SK-N-SH (cell line): ENCODE measurements at regions not wholly inside any gene's neighbourhood (a gene's known extent, or its start where the extent isn't known, plus 50 kb on each side); places are given as distances from the start of the nearest gene placed in this dataset.

ENCODE experiments used
- CTCF ChIA-PET: fragments of 300-600, 350-600 bp; formaldehyde crosslinking; extraction: SDS; loops from one replicate; lab custom pipeline; 2021; lab: Yijun Ruan, JAX
- POLR2A ChIA-PET: fragments of 350-600 bp; sonication (Branson Sonifier 250); formaldehyde crosslinking; extraction: SDS; loops from one replicate; lab custom pipeline; 2020; ENCODE audit warnings: antibody characterized with exemption, inconsistent platforms; lab: Yijun Ruan, JAX
- DNase-seq: peaks from one replicate; pipeline ENCODE4 v3.0.0; 2012
- H2AFZ ChIP-seq: fragments of 200-600 bp; sonication (generic); 2 replicates; pipeline ENCODE4 v1.8.1; 2016; ENCODE audit warnings: antibody characterized with exemption, mild to moderate bottlenecking, low read depth
- H3F3A ChIP-seq: fragments of 200-600 bp; sonication (generic); replicated peaks from 2 replicates; pipeline ENCODE3; 2016; ENCODE audit warnings: antibody characterized with exemption, mild to moderate bottlenecking; ENCODE audit not compliant: insufficient read depth
- H3K27ac ChIP-seq, 2 experiments: fragments of 200-500 bp in 1 of 2; fragments of 200-600 bp in 1 of 2; sonication (Bioruptor generic) in 1 of 2; sonication (generic), shearing (Covaris generic) in 1 of 2; 2 replicates each; pipeline versions ENCODE4 v1.5.1 to v1.6.1; 2014 to 2016; ENCODE audit warnings: low read depth in 2 of 2, inconsistent platforms in 1 of 2, low read length in 1 of 2, mild to moderate bottlenecking in 1 of 2, mixed read lengths in 1 of 2
- H3K27me3 ChIP-seq: fragments of 200-600 bp; sonication (generic), shearing (Covaris generic); 2 replicates; pipeline ENCODE4 v1.6.1; 2016; ENCODE audit warnings: mixed run types; ENCODE audit not compliant: insufficient read depth
- H3K36me3 ChIP-seq, 2 experiments: fragments of 200-500 bp in 1 of 2; fragments of 200-600 bp in 1 of 2; sonication (Bioruptor generic) in 1 of 2; sonication (generic) in 1 of 2; replicated peaks in 1 of 2; 2 replicates each; pipeline versions ENCODE3 to v1.5.1; 2014 to 2016; ENCODE audit warnings: low read length in 1 of 2, mild to moderate bottlenecking in 1 of 2; ENCODE audit not compliant: insufficient read depth in 2 of 2, control insufficient read depth in 1 of 2
- H3K4me1 ChIP-seq, 2 experiments: fragments of 200-500 bp in 1 of 2; fragments of 200-600 bp in 1 of 2; sonication (Bioruptor generic) in 1 of 2; sonication (generic), shearing (Covaris generic) in 1 of 2; 2 replicates each; pipeline versions ENCODE4 v1.5.1 to v1.6.1; 2014 to 2016; ENCODE audit warnings: low read depth in 1 of 2, low read length in 1 of 2, mixed run types in 1 of 2; ENCODE audit not compliant: insufficient read depth in 2 of 2, control insufficient read depth in 1 of 2
- H3K4me2 ChIP-seq: fragments of 200-600 bp; sonication (generic), shearing (Covaris generic); 2 replicates; pipeline ENCODE4 v1.6.1; 2017; ENCODE audit warnings: mixed run types
- H3K4me3 ChIP-seq, 2 experiments: fragments of 200-500 bp in 1 of 2; fragments of 200-600 bp in 1 of 2; sonication (Bioruptor generic) in 1 of 2; sonication (generic), shearing (Covaris generic) in 1 of 2; 2 replicates each; pipeline versions ENCODE4 v1.5.1 to v1.8.1; 2014 to 2016; ENCODE audit warnings: low read depth in 2 of 2, inconsistent platforms in 1 of 2, low read length in 1 of 2, mild to moderate bottlenecking in 1 of 2, mixed read lengths in 1 of 2, moderate library complexity in 1 of 2
- H3K79me2 ChIP-seq: fragments of 200-600 bp; sonication (generic); 2 replicates; pipeline ENCODE4 v1.8.1; 2017; ENCODE audit warnings: mild to moderate bottlenecking; ENCODE audit not compliant: insufficient read depth
- H3K9ac ChIP-seq: fragments of 200-600 bp; sonication (generic); 2 replicates; pipeline ENCODE4 v1.6.1; 2017; ENCODE audit warnings: mixed run types
- H3K9me2 ChIP-seq: fragments of 200-600 bp; sonication (generic); 2 replicates; pipeline ENCODE4 v1.6.1; 2017; ENCODE audit warnings: mixed run types
- H3K9me3 ChIP-seq: fragments of 200-600 bp; sonication (generic); 2 replicates; pipeline ENCODE4 v1.6.1; 2017; ENCODE audit warnings: mixed run types, mild to moderate bottlenecking, moderate library complexity
- H4K20me1 ChIP-seq: fragments of 200-600 bp; sonication (generic); 2 replicates; pipeline ENCODE4 v1.6.1; 2017; ENCODE audit warnings: mild to moderate bottlenecking, mixed run types; ENCODE audit not compliant: insufficient read depth
- ELF1 ChIP-seq: IDR thresholded peaks from 2 replicates; pipeline ENCODE4 v1.4.0; 2012
- EZH2phosphoT487 ChIP-seq: fragments of 200-600 bp; sonication (generic); IDR thresholded peaks from 2 replicates; pipeline ENCODE4 v1.6.1; 2017; ENCODE audit warnings: low read depth, mixed run types, mild to moderate bottlenecking, antibody characterized with exemption, moderate library complexity, borderline replicate concordance
- FOSL2 ChIP-seq: IDR thresholded peaks from 2 replicates; pipeline ENCODE4 v1.4.0; 2012; ENCODE audit warnings: low read depth, mild to moderate bottlenecking, moderate library complexity, borderline replicate concordance
- FOXJ3 ChIP-seq: sonication (generic); formaldehyde crosslinking; IDR thresholded peaks from 2 replicates; pipeline ENCODE4 v1.5.1; 2020; ENCODE audit warnings: mild to moderate bottlenecking, missing genetic modification reagents
- GABPA ChIP-seq: IDR thresholded peaks from 2 replicates; pipeline ENCODE4 v1.4.0; 2012; ENCODE audit warnings: low read depth, mild to moderate bottlenecking
- MXI1 ChIP-seq: IDR thresholded peaks from 2 replicates; pipeline ENCODE4 v1.6.1; 2012; ENCODE audit warnings: mild to moderate bottlenecking, low read depth, low read length, improper control_type of control experiment
- NRF1 ChIP-seq: IDR thresholded peaks from 2 replicates; pipeline ENCODE4 v1.6.1; 2012; ENCODE audit warnings: low read depth, mild to moderate bottlenecking, low read length
- RCOR1 ChIP-seq: fragments of 150-350 bp; IDR thresholded peaks from 2 replicates; pipeline ENCODE4 v1.6.1; 2017; ENCODE audit warnings: antibody characterized with exemption, low read length
- RFX5 ChIP-seq: IDR thresholded peaks from 2 replicates; pipeline ENCODE4 v1.6.1; 2012; ENCODE audit warnings: mild to moderate bottlenecking, improper control_type of control experiment, low read length
- SIN3A ChIP-seq: IDR thresholded peaks from 2 replicates; pipeline ENCODE4 v1.6.1; 2012; ENCODE audit warnings: low read depth, mild to moderate bottlenecking, low read length, moderate library complexity, borderline replicate concordance
- TCF12 ChIP-seq: IDR thresholded peaks from 2 replicates; pipeline ENCODE4 v1.4.0; 2012
- YY1 ChIP-seq: IDR thresholded peaks from 2 replicates; pipeline ENCODE4 v1.4.0; 2012; ENCODE audit warnings: low read depth, mild to moderate bottlenecking
- WGBS: methylation state at CpG from one replicate; pipeline ENCODE4 v1.1.6; 2017; ENCODE audit warnings: low lambda C conversion rate; 5-methylcytosine and 5-hydroxymethylcytosine counted together
- TF ChIP-seq, protein P1 (sequence below): IDR thresholded peaks from 2 replicates; pipeline ENCODE4 v1.6.1; 2012; ENCODE audit warnings: mild to moderate bottlenecking, low read depth, low read length, moderate library complexity
- TF ChIP-seq, protein P2 (sequence below): fragments of 150-350 bp; IDR thresholded peaks from 2 replicates; pipeline ENCODE4 v1.6.1; 2017; ENCODE audit warnings: antibody characterized with exemption, low read length, low read depth, borderline replicate concordance
- TF ChIP-seq, protein P3 (sequence below): IDR thresholded peaks from 2 replicates; pipeline ENCODE4 v1.4.0; 2012; ENCODE audit warnings: low read depth, borderline replicate concordance
- TF ChIP-seq, protein P4 (sequence below): fragments of 200-600 bp; sonication (generic); IDR thresholded peaks from 2 replicates; pipeline ENCODE4 v1.6.1; 2017; ENCODE audit warnings: antibody characterized with exemption, mild to moderate bottlenecking, moderate library complexity

DNA sequence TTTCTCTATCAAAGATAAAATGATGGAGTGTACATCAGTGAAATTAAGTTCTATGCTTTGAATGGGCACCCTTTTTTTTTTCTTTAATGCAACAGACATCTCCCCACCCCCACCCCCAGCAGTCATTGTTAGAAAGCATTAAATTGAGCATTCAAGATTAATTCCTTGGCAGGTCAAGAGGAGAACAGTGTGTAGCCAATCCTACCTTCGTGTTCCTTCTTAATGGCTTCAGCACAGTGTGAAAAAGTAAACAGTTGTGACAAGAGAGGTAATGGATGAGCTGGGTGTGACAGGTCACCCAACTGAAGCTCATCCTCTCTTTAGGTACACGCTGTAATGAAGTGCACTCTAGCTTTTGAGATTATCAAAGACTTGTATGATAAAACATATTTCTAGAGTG lies 198.5 kb upstream of the RARB start:
- H3K27me3 ChIP-seq = no peaks in the 10 kb centered on the region
- no peak overlapping the region for H3K27ac ChIP-seq
- no peak for DNase-seq
- H3K4me2 ChIP-seq = no peak overlapping the region
- H3K4me1 ChIP-seq = no peaks in the 10 kb centered on the region
- no peaks in the 10 kb centered on the region for H3K9me3 ChIP-seq
- H4K20me1 ChIP-seq = no peaks in the 10 kb centered on the region
- no peak overlapping the region for H3K9ac ChIP-seq
- no peaks in the 10 kb centered on the region for H3K9me2 ChIP-seq
- no peaks in the 10 kb centered on the region for H3K79me2 ChIP-seq
- 42% methylated on average over 2 of the region's 2 CpGs for WGBS
- H3K4me3 ChIP-seq = no peak overlapping the region
- no peaks in the 10 kb centered on the region for H3F3A ChIP-seq
- H2AFZ ChIP-seq = no peak overlapping the region
- ChIA-PET POLR2A (no interaction called here), CTCF (no interaction called here)
- TF ChIP-seq, protein P1, sequence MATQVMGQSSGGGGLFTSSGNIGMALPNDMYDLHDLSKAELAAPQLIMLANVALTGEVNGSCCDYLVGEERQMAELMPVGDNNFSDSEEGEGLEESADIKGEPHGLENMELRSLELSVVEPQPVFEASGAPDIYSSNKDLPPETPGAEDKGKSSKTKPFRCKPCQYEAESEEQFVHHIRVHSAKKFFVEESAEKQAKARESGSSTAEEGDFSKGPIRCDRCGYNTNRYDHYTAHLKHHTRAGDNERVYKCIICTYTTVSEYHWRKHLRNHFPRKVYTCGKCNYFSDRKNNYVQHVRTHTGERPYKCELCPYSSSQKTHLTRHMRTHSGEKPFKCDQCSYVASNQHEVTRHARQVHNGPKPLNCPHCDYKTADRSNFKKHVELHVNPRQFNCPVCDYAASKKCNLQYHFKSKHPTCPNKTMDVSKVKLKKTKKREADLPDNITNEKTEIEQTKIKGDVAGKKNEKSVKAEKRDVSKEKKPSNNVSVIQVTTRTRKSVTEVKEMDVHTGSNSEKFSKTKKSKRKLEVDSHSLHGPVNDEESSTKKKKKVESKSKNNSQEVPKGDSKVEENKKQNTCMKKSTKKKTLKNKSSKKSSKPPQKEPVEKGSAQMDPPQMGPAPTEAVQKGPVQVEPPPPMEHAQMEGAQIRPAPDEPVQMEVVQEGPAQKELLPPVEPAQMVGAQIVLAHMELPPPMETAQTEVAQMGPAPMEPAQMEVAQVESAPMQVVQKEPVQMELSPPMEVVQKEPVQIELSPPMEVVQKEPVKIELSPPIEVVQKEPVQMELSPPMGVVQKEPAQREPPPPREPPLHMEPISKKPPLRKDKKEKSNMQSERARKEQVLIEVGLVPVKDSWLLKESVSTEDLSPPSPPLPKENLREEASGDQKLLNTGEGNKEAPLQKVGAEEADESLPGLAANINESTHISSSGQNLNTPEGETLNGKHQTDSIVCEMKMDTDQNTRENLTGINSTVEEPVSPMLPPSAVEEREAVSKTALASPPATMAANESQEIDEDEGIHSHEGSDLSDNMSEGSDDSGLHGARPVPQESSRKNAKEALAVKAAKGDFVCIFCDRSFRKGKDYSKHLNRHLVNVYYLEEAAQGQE = no peak
- TF ChIP-seq FOSL2 (no peak), EZH2phosphoT487 (no peak), ELF1 (no peak), RFX5 (no peak), MXI1 (no peak), FOXJ3 (CRISPR knock-in tag) (no peak), SIN3A (no peak), GABPA (no peak), YY1 (no peak), RCOR1 (no peak), NRF1 (no peak), TCF12 (no peak)
- TF ChIP-seq, protein P2, sequence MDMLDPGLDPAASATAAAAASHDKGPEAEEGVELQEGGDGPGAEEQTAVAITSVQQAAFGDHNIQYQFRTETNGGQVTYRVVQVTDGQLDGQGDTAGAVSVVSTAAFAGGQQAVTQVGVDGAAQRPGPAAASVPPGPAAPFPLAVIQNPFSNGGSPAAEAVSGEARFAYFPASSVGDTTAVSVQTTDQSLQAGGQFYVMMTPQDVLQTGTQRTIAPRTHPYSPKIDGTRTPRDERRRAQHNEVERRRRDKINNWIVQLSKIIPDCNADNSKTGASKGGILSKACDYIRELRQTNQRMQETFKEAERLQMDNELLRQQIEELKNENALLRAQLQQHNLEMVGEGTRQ = no peak
- TF ChIP-seq, protein P3, sequence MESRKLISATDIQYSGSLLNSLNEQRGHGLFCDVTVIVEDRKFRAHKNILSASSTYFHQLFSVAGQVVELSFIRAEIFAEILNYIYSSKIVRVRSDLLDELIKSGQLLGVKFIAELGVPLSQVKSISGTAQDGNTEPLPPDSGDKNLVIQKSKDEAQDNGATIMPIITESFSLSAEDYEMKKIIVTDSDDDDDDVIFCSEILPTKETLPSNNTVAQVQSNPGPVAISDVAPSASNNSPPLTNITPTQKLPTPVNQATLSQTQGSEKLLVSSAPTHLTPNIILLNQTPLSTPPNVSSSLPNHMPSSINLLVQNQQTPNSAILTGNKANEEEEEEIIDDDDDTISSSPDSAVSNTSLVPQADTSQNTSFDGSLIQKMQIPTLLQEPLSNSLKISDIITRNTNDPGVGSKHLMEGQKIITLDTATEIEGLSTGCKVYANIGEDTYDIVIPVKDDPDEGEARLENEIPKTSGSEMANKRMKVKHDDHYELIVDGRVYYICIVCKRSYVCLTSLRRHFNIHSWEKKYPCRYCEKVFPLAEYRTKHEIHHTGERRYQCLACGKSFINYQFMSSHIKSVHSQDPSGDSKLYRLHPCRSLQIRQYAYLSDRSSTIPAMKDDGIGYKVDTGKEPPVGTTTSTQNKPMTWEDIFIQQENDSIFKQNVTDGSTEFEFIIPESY = no peak
- TF ChIP-seq, protein P4, sequence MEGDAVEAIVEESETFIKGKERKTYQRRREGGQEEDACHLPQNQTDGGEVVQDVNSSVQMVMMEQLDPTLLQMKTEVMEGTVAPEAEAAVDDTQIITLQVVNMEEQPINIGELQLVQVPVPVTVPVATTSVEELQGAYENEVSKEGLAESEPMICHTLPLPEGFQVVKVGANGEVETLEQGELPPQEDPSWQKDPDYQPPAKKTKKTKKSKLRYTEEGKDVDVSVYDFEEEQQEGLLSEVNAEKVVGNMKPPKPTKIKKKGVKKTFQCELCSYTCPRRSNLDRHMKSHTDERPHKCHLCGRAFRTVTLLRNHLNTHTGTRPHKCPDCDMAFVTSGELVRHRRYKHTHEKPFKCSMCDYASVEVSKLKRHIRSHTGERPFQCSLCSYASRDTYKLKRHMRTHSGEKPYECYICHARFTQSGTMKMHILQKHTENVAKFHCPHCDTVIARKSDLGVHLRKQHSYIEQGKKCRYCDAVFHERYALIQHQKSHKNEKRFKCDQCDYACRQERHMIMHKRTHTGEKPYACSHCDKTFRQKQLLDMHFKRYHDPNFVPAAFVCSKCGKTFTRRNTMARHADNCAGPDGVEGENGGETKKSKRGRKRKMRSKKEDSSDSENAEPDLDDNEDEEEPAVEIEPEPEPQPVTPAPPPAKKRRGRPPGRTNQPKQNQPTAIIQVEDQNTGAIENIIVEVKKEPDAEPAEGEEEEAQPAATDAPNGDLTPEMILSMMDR = no peak
- no peaks in the 10 kb centered on the region for H3K36me3 ChIP-seq
